AG09319 (cell line): ENCODE measurements at regions not wholly inside any gene's neighbourhood (a gene's known extent, or its start where the extent isn't known, plus 50 kb on each side); places are given as distances from the start of the nearest gene placed in this dataset.

Experiments
- DNase-seq: peaks from one replicate; pipeline ENCODE4 v3.0.0-alpha.2; 2010; ENCODE audit warnings: low read depth; ENCODE audit errors: extremely low read depth
- CTCF ChIP-seq: IDR thresholded peaks from 2 replicates; pipeline ENCODE4 v1.5.1; 2011; ENCODE audit warnings: low read depth, mild to moderate bottlenecking, inconsistent platforms, low read length, moderate library complexity

- no peak for TF ChIP-seq CTCF
- DNase-seq, result no peak
Observed at GRCh38 chr6:121799574-121799973, 364.1 kb downstream of the GJA1 start.

DNA sequence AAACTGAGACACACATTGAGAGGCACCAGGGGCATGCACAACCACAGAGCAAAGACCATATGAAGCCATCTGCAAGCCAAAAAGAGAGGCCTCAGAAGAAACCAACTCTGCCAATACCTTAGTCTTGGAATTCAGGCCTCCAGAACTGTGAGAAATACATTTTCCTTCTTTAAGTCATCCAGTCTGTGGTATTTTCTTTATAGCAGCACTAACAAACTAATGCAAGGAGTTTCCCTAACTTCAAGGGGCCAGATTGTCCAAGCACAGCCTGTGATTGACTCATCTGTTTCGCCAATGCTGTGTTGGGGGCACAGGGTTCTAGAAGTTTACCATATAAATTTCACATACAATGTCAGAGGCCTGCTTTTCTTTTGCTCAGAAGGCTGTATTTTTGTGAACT is 364.6 kb downstream of the GJA1 start:
- no peak for TF ChIP-seq CTCF
- no peak for DNase-seq

DNA sequence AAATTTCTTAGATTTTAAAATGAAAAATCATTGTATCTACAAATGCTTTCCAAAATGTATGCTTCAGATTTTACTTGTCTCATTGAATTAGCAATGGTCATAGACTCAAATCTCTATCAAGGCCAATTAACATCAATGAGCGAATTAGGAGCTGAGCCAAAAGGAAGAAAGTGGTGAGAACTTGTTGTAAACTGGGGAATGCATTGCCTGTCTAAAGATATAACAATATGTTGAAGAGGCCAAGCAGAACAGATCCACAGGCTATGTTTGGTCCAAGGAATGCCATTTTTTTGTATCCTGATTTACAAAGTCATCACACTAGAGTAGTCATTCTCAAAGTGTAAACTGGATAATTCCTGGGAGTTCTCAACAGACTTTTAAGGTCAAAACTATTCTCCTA is 370.7 kb downstream of the GJA1 start:
- DNase-seq, result no peak
- no peak for TF ChIP-seq CTCF

- no peak for TF ChIP-seq CTCF
- no peak for DNase-seq
Observed at GRCh38 chr6:121809211-121809610, 373.8 kb downstream of the GJA1 start.

DNA sequence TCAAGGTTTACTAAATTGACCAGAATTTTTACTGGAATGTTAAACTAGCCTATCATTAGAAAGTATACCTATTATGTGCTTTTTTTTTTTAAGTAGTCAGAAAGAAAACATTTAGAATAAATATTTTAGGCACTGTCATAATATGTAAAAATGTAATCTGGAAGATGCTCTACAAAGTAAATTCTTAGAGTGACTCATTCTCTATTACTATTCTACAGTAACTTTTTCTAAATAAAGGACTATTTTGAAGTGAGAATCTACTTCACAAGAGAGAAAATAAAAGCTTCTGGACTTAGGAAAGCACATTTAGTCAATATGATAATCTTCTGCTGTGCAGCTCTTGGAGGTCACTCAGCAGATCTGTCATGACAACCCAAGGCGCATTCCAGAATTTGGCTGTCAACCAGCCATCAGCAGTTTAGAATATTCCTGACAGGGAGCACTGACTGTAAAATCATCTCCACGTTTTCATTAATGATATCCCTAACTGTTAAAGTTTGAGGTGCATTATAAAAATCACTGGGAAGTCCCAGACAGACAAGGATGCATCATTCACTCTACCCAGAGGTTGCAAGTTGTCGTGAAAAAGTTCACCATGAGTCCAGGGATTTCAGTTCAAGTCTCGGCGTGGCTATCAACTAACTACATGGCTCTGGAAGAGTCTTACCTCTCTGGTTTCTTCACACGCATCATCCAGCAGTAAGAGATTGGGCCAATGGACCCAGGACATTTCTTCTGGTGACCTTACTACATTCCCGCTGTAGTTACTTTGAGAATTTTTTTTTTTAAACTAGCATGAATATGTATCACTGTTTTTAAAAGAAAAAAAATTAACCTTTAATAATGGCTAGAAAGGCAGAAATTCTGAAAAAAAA is 374.9 kb downstream of the GJA1 start:
- DNase-seq, result no peak
- TF ChIP-seq CTCF, result no peak

- no peak for TF ChIP-seq CTCF
- no peak for DNase-seq
Observed at GRCh38 chr6:121811106-121811505, 375.7 kb downstream of the GJA1 start.

DNA sequence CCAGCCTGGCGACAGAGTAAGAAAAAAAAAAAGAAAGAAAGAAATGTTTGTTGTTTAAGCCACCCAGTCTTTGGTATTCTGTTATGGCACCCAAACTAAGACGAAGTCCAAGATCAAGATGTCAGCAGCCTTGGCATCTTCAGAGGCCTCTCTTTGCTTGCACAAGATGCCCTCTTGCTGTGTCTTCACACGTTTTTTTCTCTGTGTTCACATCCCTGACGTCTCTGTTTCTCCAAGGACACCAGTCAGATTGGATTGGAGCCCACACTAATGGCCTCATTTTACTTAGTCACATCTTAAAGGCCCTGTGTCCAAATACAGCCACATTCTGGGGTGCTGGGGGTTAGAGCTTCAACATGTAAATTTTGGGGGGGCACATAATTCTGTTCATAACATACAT is 380.9 kb downstream of the GJA1 start:
- no peak for TF ChIP-seq CTCF
- DNase-seq, result no peak
